Pancreas (tissue), 10 donors: ENCODE measurements at regions not wholly inside any gene's neighbourhood (a gene's known extent, or its start where the extent isn't known, plus 50 kb on each side); places are given as distances from the start of the nearest gene placed in this dataset.
A peak's percentile ranks its signal among the peaks of the same experiment; 100 is the strongest.
"Not testable (repeated sequence)": the region's sequence is repeated elsewhere in the genome, so short reads cannot be mapped to it uniquely, and the experiment has no call there.

ENCODE experiments used
- ATAC-seq, 4 donors: fragments of 200-7000 bp; cut with Tn5 transposase; one replicate each; pipeline versions ENCODE4 v1.8.0 to v1.9.1; 2020; ENCODE audit warnings: mild to moderate bottlenecking in 4 of 4, moderate library complexity in 4 of 4
- DNase-seq, 6 donors: peaks; one replicate each; pipeline ENCODE4 v3.0.0-alpha.2; 2020
- FAIRE-seq: peaks from 2 replicates; lab custom pipeline; 2012; peaks lifted over from hg19 to GRCh38; lab: Jason Lieb, UNC
- H3K27ac ChIP-seq, 4 donors: fragments of 200-600 bp; sonication (generic); 1 replicate in 3 of 4; 2 replicates in 1 of 4; pipeline versions ENCODE4 v1.5.0 to v1.8.0; 2020
- H3K27me3 ChIP-seq, 4 donors: fragments of 200-600 bp; one replicate each; pipeline ENCODE4 v1.8.0; 2021
- H3K36me3 ChIP-seq, 3 donors: fragments of 200-600 bp; sonication (generic) in 1 of 3; one replicate each; pipeline versions ENCODE4 v1.5.0 to v1.8.0; 2020 to 2021
- H3K4me1 ChIP-seq, 3 donors: fragments of 200-600 bp; one replicate each; pipeline ENCODE4 v1.8.0; 2021
- H3K4me3 ChIP-seq, 4 donors: fragments of 200-600 bp; sonication (generic) in 2 of 4; one replicate each; pipeline versions ENCODE4 v1.5.0 to v1.8.0; 2020 to 2021
- H3K9me3 ChIP-seq, 4 donors: fragments of 200-600 bp; one replicate each; pipeline ENCODE4 v1.8.0; 2021
- WGBS, 2 donors: extraction: QIAGEN DNeasy Blood & Tissue Kit; methylation state at CpG; one replicate each; pipeline ENCODE4 v1.1.7; 2013; 5-methylcytosine and 5-hydroxymethylcytosine counted together
- intact Hi-C, 3 donors: fragments of 100-400 bp; cut with DNase I; formaldehyde crosslinking; loops; one replicate each; pipeline versions ENCODE4 v1.11.1 to v1.14.2; 2022
- TF ChIP-seq, protein P1 (sequence below), 4 donors: fragments of 200-600 bp; sonication (generic) in 3 of 4; IDR thresholded peaks; one replicate each; pipeline versions ENCODE4 v1.5.0 to v1.8.0; 2021; ENCODE audit warnings: antibody characterized with exemption in 4 of 4
- donor health status: healthy with polysubstance abuse.
- donor health status: DM: no; HTN: no; CAD: no; lungs with moderate emphysema.
- donor health status: DM: no; HTN: no; CAD: no.
- donor health status: control.
- donor health status: control.
- donor health status: Bipolar disorder and iron deficiency.
- donor health status: DM: yes; HTN: yes; CAD: no.
- donor health status: DM: no; HTN: no; CAD: no.
- donor health status: DM: no; HTN: no; CAD: no.
- donor health status: DM: yes; HTN: yes; CAD: no.

DNA sequence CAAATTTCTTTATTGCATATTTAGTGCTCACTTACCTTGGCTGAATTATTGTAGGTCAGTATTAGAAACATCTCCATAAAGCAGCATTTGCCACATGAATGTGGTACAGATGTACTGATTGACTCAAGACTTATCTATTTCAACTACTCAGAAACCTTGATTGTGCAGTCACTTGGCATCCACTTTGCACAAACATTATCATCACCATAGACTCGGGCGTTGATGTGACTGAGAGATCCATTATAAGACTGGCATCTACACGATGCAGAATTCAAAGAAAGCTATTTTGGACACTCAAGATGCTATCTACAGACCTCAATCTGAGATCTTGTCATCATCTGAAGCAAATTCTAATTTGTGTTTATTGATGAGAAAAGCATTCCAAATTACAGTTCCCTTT is 102.8 kb upstream of the USP25 start:
- TF ChIP-seq, protein P1, sequence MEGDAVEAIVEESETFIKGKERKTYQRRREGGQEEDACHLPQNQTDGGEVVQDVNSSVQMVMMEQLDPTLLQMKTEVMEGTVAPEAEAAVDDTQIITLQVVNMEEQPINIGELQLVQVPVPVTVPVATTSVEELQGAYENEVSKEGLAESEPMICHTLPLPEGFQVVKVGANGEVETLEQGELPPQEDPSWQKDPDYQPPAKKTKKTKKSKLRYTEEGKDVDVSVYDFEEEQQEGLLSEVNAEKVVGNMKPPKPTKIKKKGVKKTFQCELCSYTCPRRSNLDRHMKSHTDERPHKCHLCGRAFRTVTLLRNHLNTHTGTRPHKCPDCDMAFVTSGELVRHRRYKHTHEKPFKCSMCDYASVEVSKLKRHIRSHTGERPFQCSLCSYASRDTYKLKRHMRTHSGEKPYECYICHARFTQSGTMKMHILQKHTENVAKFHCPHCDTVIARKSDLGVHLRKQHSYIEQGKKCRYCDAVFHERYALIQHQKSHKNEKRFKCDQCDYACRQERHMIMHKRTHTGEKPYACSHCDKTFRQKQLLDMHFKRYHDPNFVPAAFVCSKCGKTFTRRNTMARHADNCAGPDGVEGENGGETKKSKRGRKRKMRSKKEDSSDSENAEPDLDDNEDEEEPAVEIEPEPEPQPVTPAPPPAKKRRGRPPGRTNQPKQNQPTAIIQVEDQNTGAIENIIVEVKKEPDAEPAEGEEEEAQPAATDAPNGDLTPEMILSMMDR (IDR thresholded peaks at IDR 0.05), result no peak
- DNase-seq, result no peak
- no peak for ATAC-seq
- H3K4me3 ChIP-seq, result no peak overlapping the region
- 81% methylated on average over 3 of the region's 3 CpGs for WGBS, 2 donors
- FAIRE-seq, result no peak
- no peak overlapping the region for H3K27ac ChIP-seq
- intact Hi-C loops, result no loop called here
- H3K36me3 ChIP-seq, result no peaks in the 10 kb centered on the region
- H3K9me3 ChIP-seq, result no peaks in the 10 kb centered on the region
- H3K4me1 ChIP-seq, result peaks cover 0 to 4% (median 0%) of the 10 kb centered on the region in 3 donors
- no peaks in the 10 kb centered on the region for H3K27me3 ChIP-seq

DNA sequence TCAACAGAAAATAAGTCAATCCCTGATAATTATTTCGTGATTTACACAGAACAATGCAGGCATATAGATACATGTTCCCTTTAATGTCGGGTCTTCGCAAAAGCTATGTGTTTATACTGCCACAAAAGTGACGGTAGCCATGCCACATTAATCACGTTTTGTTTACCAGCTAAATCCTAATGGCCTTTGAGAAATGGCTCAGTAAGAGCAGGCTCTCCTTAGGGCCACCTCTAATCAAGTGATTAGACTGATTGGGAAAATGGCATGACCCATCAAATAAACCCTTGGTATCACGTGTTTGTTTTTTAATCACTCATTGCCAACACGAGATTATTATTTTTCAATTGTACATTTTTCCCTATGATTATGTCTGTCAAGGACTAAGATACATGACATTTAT is 102.0 kb upstream of the USP25 start:
- H3K4me1 ChIP-seq, result peaks cover 0 to 4% (median 0%) of the 10 kb centered on the region in 3 donors
- 8 to 16% methylated on average over 7 of the region's 7 CpGs for WGBS, 2 donors
- DNase-seq (no peak), ATAC-seq (peak in 2 of 4 donors; percentile 32 to 56), FAIRE-seq (no peak)
- H3K4me3 ChIP-seq, result no peak overlapping the region
- intact Hi-C loops, result no loop called here
- no peaks in the 10 kb centered on the region for H3K36me3 ChIP-seq
- no peak overlapping the region for H3K27ac ChIP-seq
- no peaks in the 10 kb centered on the region for H3K9me3 ChIP-seq
- TF ChIP-seq, protein P1 (IDR thresholded peaks at IDR 0.05), result no peak
- no peaks in the 10 kb centered on the region for H3K27me3 ChIP-seq

DNA sequence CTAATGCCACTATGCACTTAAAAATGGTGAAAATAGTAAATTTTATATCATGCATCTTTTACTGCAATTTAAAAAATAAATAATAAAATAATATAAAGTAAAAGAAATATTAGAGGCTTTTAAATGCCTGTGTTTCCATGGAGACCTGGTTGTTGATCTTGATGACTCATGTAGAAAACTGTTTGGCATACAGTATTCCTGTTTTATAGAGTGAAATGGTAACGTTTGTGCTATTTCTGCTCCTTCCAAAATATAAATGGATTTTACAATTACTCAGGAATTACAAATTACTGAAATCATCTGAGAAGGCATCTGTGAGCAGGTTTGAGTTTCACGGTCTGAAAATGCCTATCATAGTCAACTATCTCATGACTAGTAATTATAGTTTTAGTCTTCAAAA is 98.4 kb upstream of the USP25 start:
- WGBS, 2 donors, result 19 to 25% methylated on average over 2 of the region's 2 CpGs
- H3K36me3 ChIP-seq, result no peaks in the 10 kb centered on the region
- no peaks in the 10 kb centered on the region for H3K27me3 ChIP-seq
- no peak overlapping the region for H3K4me3 ChIP-seq
- FAIRE-seq, result no peak
- ATAC-seq, result no peak
- intact Hi-C loops, result no loop called here
- peaks cover 0 to 4% (median 0%) of the 10 kb centered on the region in 3 donors for H3K4me1 ChIP-seq
- H3K9me3 ChIP-seq, result no peaks in the 10 kb centered on the region
- TF ChIP-seq, protein P1 (IDR thresholded peaks at IDR 0.05), result no peak
- no peak overlapping the region for H3K27ac ChIP-seq
- DNase-seq, result no peak

DNA sequence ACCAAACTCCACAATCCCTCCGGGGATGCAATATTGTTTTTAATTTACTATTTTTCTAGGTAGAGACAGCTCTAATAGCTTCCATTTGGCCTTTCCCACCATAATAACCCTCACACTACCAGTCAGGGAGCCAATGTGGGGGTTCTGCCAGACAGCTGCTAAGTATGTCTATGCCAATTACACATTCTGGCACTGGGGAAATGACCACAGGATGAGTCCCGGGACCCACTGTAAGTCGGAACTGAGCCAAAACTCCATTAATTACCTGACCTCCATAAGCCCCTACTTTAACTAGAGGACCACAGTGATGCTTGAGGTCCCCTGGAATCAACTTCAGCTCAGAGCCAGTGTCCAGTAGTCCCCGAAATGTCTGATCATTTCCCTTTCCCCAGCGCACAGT is 95.2 kb upstream of the USP25 start:
- H3K9me3 ChIP-seq, H3K27ac ChIP-seq, H3K4me3 ChIP-seq, H3K4me1 ChIP-seq, H3K36me3 ChIP-seq, DNase-seq, ATAC-seq, FAIRE-seq, intact Hi-C loops, H3K27me3 ChIP-seq: not testable (repeated sequence)
- WGBS, 2 donors, result 69 to 72% methylated on average over 5 of the region's 5 CpGs

DNA sequence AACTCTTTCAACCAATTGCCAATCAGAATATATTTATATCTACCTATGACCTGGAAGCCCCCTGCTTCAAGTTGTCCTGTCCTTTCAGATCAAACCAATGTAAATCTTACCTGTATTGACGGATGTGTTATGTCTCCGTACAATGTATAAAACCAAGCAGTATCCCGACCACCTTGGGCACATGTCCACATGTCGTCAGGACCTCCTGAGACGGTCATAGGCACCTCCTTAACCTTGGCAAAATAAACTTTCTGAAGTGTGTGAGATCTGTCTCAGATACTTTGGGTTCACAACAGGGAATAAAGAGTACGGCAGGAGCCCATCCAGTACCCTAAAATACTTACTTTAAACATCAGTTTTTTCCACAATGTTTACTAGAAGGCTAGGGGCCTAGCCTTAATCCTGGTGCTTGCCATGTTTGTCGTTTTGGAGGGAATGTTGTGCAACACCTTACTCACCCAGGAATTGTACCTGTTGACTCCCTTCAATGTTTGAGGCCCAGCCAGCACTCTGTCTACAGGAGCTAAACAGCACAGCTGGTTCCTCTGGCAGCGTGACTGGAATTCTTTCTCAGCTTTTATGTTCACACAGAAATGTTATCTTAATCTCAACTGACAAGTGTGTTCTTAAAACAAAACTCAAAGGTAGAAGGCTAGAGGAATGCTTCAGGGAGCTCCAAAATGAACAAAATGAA is 90.8 kb upstream of the USP25 start:
- H3K27me3 ChIP-seq, result no peaks in the 10 kb centered on the region
- H3K4me3 ChIP-seq, result no peak overlapping the region
- no peaks in the 10 kb centered on the region for H3K9me3 ChIP-seq
- TF ChIP-seq, protein P1 (IDR thresholded peaks at IDR 0.05), result no peak
- no peak for FAIRE-seq
- H3K27ac ChIP-seq, result peak overlapping the region in 3 of 4 donors; percentile 25 to 59 (median 33)
- peaks cover 8 to 9% (median 8%) of the 10 kb centered on the region in 3 donors for H3K4me1 ChIP-seq
- DNase-seq, result peak; percentile 36 to 86 (median 81)
- WGBS, 2 donors, result 46 to 53% methylated on average over 8 of the region's 8 CpGs
- intact Hi-C loops, result no loop called here
- peak; percentile 99 to 100 (median 100) for ATAC-seq
- H3K36me3 ChIP-seq, result no peaks in the 10 kb centered on the region

DNA sequence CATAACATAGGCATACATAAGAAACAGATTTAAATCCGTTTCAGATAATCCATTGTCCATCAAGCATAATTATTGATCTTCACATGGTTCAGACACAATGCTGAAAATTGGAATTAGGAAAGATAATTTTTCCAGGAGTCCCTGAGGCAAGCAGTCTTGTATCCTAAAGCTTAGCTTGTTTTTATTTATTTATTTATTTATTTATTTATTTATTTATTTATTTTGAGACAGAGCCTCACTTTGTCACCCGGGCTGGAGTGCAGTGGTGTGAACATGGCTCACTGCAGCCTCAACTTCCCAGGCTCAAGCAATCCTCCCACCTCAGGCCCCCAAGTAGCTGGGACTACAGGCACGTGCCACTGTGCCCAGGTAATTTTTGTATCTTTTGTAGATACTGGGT is 89.7 kb upstream of the USP25 start:
- intact Hi-C loops, H3K27me3 ChIP-seq, ATAC-seq, H3K4me3 ChIP-seq, H3K27ac ChIP-seq, H3K36me3 ChIP-seq, DNase-seq, H3K9me3 ChIP-seq, H3K4me1 ChIP-seq: not testable (repeated sequence)
- FAIRE-seq, result peak; percentile 17
- 86% methylated on average over 3 of the region's 3 CpGs for WGBS, 2 donors
